Epithelial cell of esophagus (primary cell): ENCODE measurements at regions not wholly inside any gene's neighbourhood (a gene's known extent, or its start where the extent isn't known, plus 50 kb on each side); places are given as distances from the start of the nearest gene placed in this dataset.
A peak's percentile ranks its signal among the peaks of the same experiment; 100 is the strongest.

Experiments
- DNase-seq: peaks from one replicate; pipeline ENCODE4 v3.0.0; 2010; ENCODE audit warnings: low read depth
- H3K4me3 ChIP-seq: 2 replicates; pipeline ENCODE4 v1.5.1; 2011; ENCODE audit warnings: mild to moderate bottlenecking, low read length, control low read depth
- TF ChIP-seq, protein P1 (sequence below): IDR thresholded peaks from 2 replicates; pipeline ENCODE4 v1.5.1; 2011; ENCODE audit warnings: low read depth, mild to moderate bottlenecking, low read length, control low read depth, inconsistent platforms; ENCODE audit not compliant: insufficient read depth; ENCODE audit errors: missing control alignments

GRCh38 chr12:65759735-65760134 lies 64.5 kb upstream of the HMGA2 start:
- TF ChIP-seq, protein P1, sequence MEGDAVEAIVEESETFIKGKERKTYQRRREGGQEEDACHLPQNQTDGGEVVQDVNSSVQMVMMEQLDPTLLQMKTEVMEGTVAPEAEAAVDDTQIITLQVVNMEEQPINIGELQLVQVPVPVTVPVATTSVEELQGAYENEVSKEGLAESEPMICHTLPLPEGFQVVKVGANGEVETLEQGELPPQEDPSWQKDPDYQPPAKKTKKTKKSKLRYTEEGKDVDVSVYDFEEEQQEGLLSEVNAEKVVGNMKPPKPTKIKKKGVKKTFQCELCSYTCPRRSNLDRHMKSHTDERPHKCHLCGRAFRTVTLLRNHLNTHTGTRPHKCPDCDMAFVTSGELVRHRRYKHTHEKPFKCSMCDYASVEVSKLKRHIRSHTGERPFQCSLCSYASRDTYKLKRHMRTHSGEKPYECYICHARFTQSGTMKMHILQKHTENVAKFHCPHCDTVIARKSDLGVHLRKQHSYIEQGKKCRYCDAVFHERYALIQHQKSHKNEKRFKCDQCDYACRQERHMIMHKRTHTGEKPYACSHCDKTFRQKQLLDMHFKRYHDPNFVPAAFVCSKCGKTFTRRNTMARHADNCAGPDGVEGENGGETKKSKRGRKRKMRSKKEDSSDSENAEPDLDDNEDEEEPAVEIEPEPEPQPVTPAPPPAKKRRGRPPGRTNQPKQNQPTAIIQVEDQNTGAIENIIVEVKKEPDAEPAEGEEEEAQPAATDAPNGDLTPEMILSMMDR: no peak
- no peak for DNase-seq

DNA sequence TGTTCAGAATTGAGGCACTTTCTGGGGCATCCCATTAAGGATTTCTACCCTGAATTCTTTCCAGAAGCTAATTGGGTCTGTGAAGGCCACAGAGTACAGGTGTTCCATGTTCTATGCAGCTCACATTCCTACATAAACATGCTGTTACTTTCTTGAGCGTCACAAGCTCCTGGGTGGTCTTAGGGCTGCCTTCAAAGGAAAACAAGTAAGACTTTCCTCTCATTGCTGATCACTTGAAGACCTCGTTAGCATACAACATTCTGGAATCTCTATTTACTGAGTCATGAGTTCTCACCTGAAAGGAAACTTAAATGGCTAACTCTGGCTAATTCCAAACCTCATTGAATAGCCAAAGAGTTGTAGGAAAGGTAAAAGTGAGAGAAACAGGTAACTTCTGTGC lies 63.0 kb upstream of the HMGA2 start:
- TF ChIP-seq, protein P1: no peak
- no peak overlapping the region for H3K4me3 ChIP-seq
- no peak for DNase-seq

More at GRCh38 chr12:65759735-65760134, 64.5 kb upstream of the HMGA2 start:
- no peak overlapping the region for H3K4me3 ChIP-seq

GRCh38 chr12:65764325-65764724 lies 60.0 kb upstream of the HMGA2 start:
- TF ChIP-seq, protein P1: no peak
- no peak overlapping the region for H3K4me3 ChIP-seq
- peak; percentile 82 for DNase-seq

GRCh38 chr12:65765436-65765813 lies 58.9 kb upstream of the HMGA2 start:
- peak; percentile 92 for DNase-seq
- TF ChIP-seq, protein P1: no peak
- no peak overlapping the region for H3K4me3 ChIP-seq

DNA sequence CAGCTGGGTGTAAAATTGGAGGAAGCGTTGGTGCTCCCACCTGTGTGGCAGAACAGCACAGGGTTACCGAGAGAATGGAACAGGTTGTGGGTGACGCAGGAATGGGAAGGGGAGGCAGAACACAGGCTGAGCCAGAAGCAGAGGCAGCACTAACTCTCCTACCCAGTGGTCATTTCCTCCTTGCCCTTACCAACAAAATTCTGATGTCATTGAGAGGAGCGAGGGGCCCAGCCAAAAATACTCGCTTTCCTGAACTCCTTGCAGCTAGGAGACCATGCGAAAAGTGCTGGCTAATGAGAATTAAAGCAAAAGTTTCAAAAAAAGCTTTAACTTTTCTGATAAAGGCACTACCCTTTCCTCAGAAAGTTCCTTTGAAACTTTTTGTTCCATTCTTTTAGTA lies 54.4 kb upstream of the HMGA2 start:
- TF ChIP-seq, protein P1: no peak
- no peak for DNase-seq
- H3K4me3 ChIP-seq: no peak overlapping the region
